GM03348 (cell line): ENCODE measurements at regions not wholly inside any gene's neighbourhood (a gene's known extent, or its start where the extent isn't known, plus 50 kb on each side); places are given as distances from the start of the nearest gene placed in this dataset.
"Not testable (repeated sequence)": the region's sequence is repeated elsewhere in the genome, so short reads cannot be mapped to it uniquely, and the experiment has no call there.

Experiments used
- DNase-seq: peaks from one replicate; pipeline ENCODE4 v3.0.0; 2012; ENCODE audit warnings: low spot score

GRCh38 chr4:189773909-189774308 is 166.8 kb upstream of the FRG1 start:
- no peak for DNase-seq

- DNase-seq, result no peak
These were observed 161.2 kb upstream of the FRG1 start for GRCh38 chr4:189779281-189779980.

GRCh38 chr4:189780391-189780790 is 160.3 kb upstream of the FRG1 start:
- DNase-seq, result no peak

- DNase-seq, result no peak
These were observed 156.0 kb upstream of the FRG1 start for GRCh38 chr4:189784651-189785050.

- DNase-seq, result no peak
These were observed 155.4 kb upstream of the FRG1 start for GRCh38 chr4:189785257-189785656.

- DNase-seq, result no peak
These were observed 154.2 kb upstream of the FRG1 start for GRCh38 chr4:189786447-189786846.

GRCh38 chr4:189787216-189788031 is 153.2 kb upstream of the FRG1 start:
- DNase-seq, result peak; percentile 44

- peak; percentile 82 for DNase-seq
These were observed 147.6 kb upstream of the FRG1 start for GRCh38 chr4:189792924-189793618.

GRCh38 chr4:189800545-189801088 is 140.1 kb upstream of the FRG1 start:
- no peak for DNase-seq

GRCh38 chr4:189802884-189803283 is 137.8 kb upstream of the FRG1 start:
- DNase-seq, result no peak

- DNase-seq, result no peak
These were observed 135.8 kb upstream of the FRG1 start for GRCh38 chr4:189804894-189805293.

GRCh38 chr4:189806506-189806905 is 134.2 kb upstream of the FRG1 start:
- DNase-seq, result no peak

- no peak for DNase-seq
These were observed 133.6 kb upstream of the FRG1 start for GRCh38 chr4:189807031-189807430.

GRCh38 chr4:189809241-189809735 is 131.4 kb upstream of the FRG1 start:
- no peak for DNase-seq

- DNase-seq, result no peak
These were observed 130.8 kb upstream of the FRG1 start for GRCh38 chr4:189809839-189810238.

- not testable (repeated sequence) for DNase-seq
These were observed 130.1 kb upstream of the FRG1 start for GRCh38 chr4:189810318-189811181.

GRCh38 chr4:189815404-189816192 is 125.1 kb upstream of the FRG1 start:
- no peak for DNase-seq

GRCh38 chr4:189822326-189822725 is 118.3 kb upstream of the FRG1 start:
- no peak for DNase-seq

- no peak for DNase-seq
These were observed 117.1 kb upstream of the FRG1 start for GRCh38 chr4:189823591-189823990.

GRCh38 chr4:189825466-189825865 is 115.2 kb upstream of the FRG1 start:
- DNase-seq, result no peak

- DNase-seq, result no peak
These were observed 114.0 kb upstream of the FRG1 start for GRCh38 chr4:189826657-189827056.
